Tibial nerve (tissue), 4 donors: ENCODE measurements at regions not wholly inside any gene's neighbourhood (a gene's known extent, or its start where the extent isn't known, plus 50 kb on each side); places are given as distances from the start of the nearest gene placed in this dataset.

Source experiments
- DNase-seq, 2 donors: peaks; one replicate each; pipeline ENCODE4 v3.0.0-alpha.2; 2019; ENCODE audit warnings: low spot score in 2 of 2
- H3K27ac ChIP-seq, 4 donors: fragments of 200-600 bp; sonication (generic) in 3 of 4; one replicate each; pipeline ENCODE4 v1.5.1; 2017 to 2019; ENCODE audit warnings: mild to moderate bottlenecking in 1 of 4
- H3K27me3 ChIP-seq, 2 donors: fragments of 200-600 bp; sonication (generic) in 1 of 2; one replicate each; pipeline versions ENCODE4 v1.5.1 to v1.6.0; 2017 to 2019
- H3K36me3 ChIP-seq, 3 donors: fragments of 200-600 bp; sonication (generic); one replicate each; pipeline ENCODE4 v1.5.1; 2018 to 2019
- H3K4me1 ChIP-seq, 4 donors: fragments of 200-600 bp; sonication (generic) in 3 of 4; one replicate each; pipeline ENCODE4 v1.5.1; 2017 to 2019
- H3K4me3 ChIP-seq, 4 donors: fragments of 200-600 bp; sonication (generic) in 3 of 4; one replicate each; pipeline ENCODE4 v1.5.1; 2017 to 2019; ENCODE audit warnings: mild to moderate bottlenecking in 1 of 4, moderate library complexity in 1 of 4
- H3K9me3 ChIP-seq, 4 donors: fragments of 200-600 bp; sonication (generic) in 3 of 4; one replicate each; pipeline ENCODE4 v1.5.1; 2017 to 2019
- CTCF ChIP-seq, 5 experiments: fragments of 200-600 bp in 3 of 5; fragments of 450-650 bp in 2 of 5; sonication (generic) in 3 of 5; IDR thresholded peaks; one replicate each; pipeline ENCODE4 v1.5.1; 2016 to 2019; ENCODE audit warnings: antibody characterized with exemption in 5 of 5, mild to moderate bottlenecking in 3 of 5, moderate library complexity in 2 of 5
- EP300 ChIP-seq, 2 donors: sonication (generic); formaldehyde crosslinking; IDR thresholded peaks; one replicate each; pipeline ENCODE4 v1.6.1; 2017; ENCODE audit warnings: antibody characterized with exemption in 2 of 2, mild to moderate bottlenecking in 1 of 2
- POLR2A ChIP-seq, 2 donors: fragments of 450-650 bp; IDR thresholded peaks; one replicate each; pipeline ENCODE4 v1.6.1; 2017; ENCODE audit warnings: antibody characterized with exemption in 2 of 2, mild to moderate bottlenecking in 2 of 2, moderate library complexity in 2 of 2
- WGBS, 2 donors: methylation state at CpG; one replicate each; pipeline ENCODE4 v1.1.5; 2018; 5-methylcytosine and 5-hydroxymethylcytosine counted together

GRCh38 chr12:124683152-124684124 is 116.0 kb upstream of the NCOR2 start:
- DNase-seq: no peak
- no peaks in the 10 kb centered on the region for H3K9me3 ChIP-seq
- H3K27me3 ChIP-seq: no peaks in the 10 kb centered on the region
- no peaks in the 10 kb centered on the region for H3K36me3 ChIP-seq
- WGBS, 2 donors: 72 to 76% methylated on average over 16 of the region's 16 CpGs
- H3K27ac ChIP-seq: peak overlapping the region in 2 of 4 donors; percentile 90 to 93
- TF ChIP-seq POLR2A (IDR thresholded peaks at IDR 0.05) (no peak), CTCF (IDR thresholded peaks at IDR 0.05) (no peak), EP300 (IDR thresholded peaks at IDR 0.05) (no peak)
- H3K4me3 ChIP-seq: no peak overlapping the region
- peaks cover 0 to 92% (median 63%) of the 10 kb centered on the region in 4 donors for H3K4me1 ChIP-seq

- no peak for TF ChIP-seq POLR2A (IDR thresholded peaks at IDR 0.05)
- no peak for TF ChIP-seq CTCF (IDR thresholded peaks at IDR 0.05)
- no peak for TF ChIP-seq EP300 (IDR thresholded peaks at IDR 0.05)
- Histone ChIP-seq H3K36me3 (no peaks in the 10 kb centered on the region), H3K9me3 (no peaks in the 10 kb centered on the region), H3K4me3 (no peak overlapping the region), H3K27me3 (no peaks in the 10 kb centered on the region), H3K4me1 (peaks cover 0 to 92% (median 55%) of the 10 kb centered on the region in 4 donors), H3K27ac (peak overlapping the region; percentile 67 to 93 (median 82))
- DNase-seq: no peak
- 87% methylated on average over 17 of the region's 17 CpGs for WGBS, 2 donors
Measured at GRCh38 chr12:124682425-124683151, 115.2 kb upstream of the NCOR2 start.

- H3K4me1 ChIP-seq: peaks cover 0 to 95% (median 56%) of the 10 kb centered on the region in 4 donors
- no peaks in the 10 kb centered on the region for H3K36me3 ChIP-seq
- no peaks in the 10 kb centered on the region for H3K27me3 ChIP-seq
- H3K9me3 ChIP-seq: no peaks in the 10 kb centered on the region
- peak overlapping the region; percentile 67 to 93 (median 82) for H3K27ac ChIP-seq
- no peak overlapping the region for H3K4me3 ChIP-seq
- WGBS, 2 donors: 44 to 59% methylated on average over 15 to 16 of the region's 16 CpGs
- TF ChIP-seq EP300 (IDR thresholded peaks at IDR 0.05) (peak in 1 of 2 donors; percentile 93), POLR2A (IDR thresholded peaks at IDR 0.05) (no peak), CTCF (IDR thresholded peaks at IDR 0.05) (no peak)
- DNase-seq: peak; percentile 79 to 91
Measured at GRCh38 chr12:124681779-124682391, 114.5 kb upstream of the NCOR2 start.

- DNase-seq: peak; percentile 58 to 82
Measured at GRCh38 chr12:124680863-124681778, 113.7 kb upstream of the NCOR2 start.

More at GRCh38 chr12:124680863-124681778, 113.7 kb upstream of the NCOR2 start:
- peak in 1 of 2 donors; percentile 93 for TF ChIP-seq EP300 (IDR thresholded peaks at IDR 0.05)
- TF ChIP-seq POLR2A (IDR thresholded peaks at IDR 0.05): no peak
- peak in 4 of 5 experiments; percentile 12 to 33 (median 28) for TF ChIP-seq CTCF (IDR thresholded peaks at IDR 0.05)
- Histone ChIP-seq H3K27me3 (no peaks in the 10 kb centered on the region), H3K27ac (peak overlapping the region; percentile 67 to 93 (median 82)), H3K36me3 (no peaks in the 10 kb centered on the region), H3K4me1 (peaks cover 0 to 99% (median 57%) of the 10 kb centered on the region in 4 donors), H3K9me3 (no peaks in the 10 kb centered on the region), H3K4me3 (no peak overlapping the region)
- WGBS, 2 donors: 48 to 69% methylated on average over 19 to 21 of the region's 21 CpGs
